ENCODE measurements at regions not wholly inside any gene's neighbourhood (a gene's known extent, or its start where the extent isn't known, plus 50 kb on each side); places are given as distances from the start of the nearest gene placed in this dataset.

GRCh38 chr10:60575105-60575504 lies 185.4 kb upstream of the ANK3 start:
- no peak for TF ChIP-seq POLR2A (IDR thresholded peaks at IDR 0.05; ENCODE audit: extremely low read depth, insufficient read length)
- no peak for TF ChIP-seq MYC (IDR thresholded peaks at IDR 0.05; ENCODE audit: low read depth, low read length)
- TF ChIP-seq, protein P1, sequence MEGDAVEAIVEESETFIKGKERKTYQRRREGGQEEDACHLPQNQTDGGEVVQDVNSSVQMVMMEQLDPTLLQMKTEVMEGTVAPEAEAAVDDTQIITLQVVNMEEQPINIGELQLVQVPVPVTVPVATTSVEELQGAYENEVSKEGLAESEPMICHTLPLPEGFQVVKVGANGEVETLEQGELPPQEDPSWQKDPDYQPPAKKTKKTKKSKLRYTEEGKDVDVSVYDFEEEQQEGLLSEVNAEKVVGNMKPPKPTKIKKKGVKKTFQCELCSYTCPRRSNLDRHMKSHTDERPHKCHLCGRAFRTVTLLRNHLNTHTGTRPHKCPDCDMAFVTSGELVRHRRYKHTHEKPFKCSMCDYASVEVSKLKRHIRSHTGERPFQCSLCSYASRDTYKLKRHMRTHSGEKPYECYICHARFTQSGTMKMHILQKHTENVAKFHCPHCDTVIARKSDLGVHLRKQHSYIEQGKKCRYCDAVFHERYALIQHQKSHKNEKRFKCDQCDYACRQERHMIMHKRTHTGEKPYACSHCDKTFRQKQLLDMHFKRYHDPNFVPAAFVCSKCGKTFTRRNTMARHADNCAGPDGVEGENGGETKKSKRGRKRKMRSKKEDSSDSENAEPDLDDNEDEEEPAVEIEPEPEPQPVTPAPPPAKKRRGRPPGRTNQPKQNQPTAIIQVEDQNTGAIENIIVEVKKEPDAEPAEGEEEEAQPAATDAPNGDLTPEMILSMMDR (IDR thresholded peaks at IDR 0.05; ENCODE audit: low read depth, low read length) = no peak
- TF ChIP-seq MAX (IDR thresholded peaks at IDR 0.05; ENCODE audit: low read depth, low read length) = no peak
- no peak for DNase-seq (ENCODE audit: low read depth)
- H3K4me3 ChIP-seq (ENCODE audit: low read depth, low read length) = no peak overlapping the region

- TF ChIP-seq, protein P1 (IDR thresholded peaks at IDR 0.05; ENCODE audit: low read depth, low read length) = no peak
- TF ChIP-seq MYC (IDR thresholded peaks at IDR 0.05; ENCODE audit: low read depth, low read length) = no peak
- TF ChIP-seq MAX (IDR thresholded peaks at IDR 0.05; ENCODE audit: low read depth, low read length) = no peak
- no peak for TF ChIP-seq POLR2A (IDR thresholded peaks at IDR 0.05; ENCODE audit: extremely low read depth, insufficient read length)
- no peak overlapping the region for H3K4me3 ChIP-seq (ENCODE audit: low read depth, low read length)
- DNase-seq (ENCODE audit: low read depth) = no peak
These were observed 184.7 kb upstream of the ANK3 start for GRCh38 chr10:60574388-60574787.

DNA sequence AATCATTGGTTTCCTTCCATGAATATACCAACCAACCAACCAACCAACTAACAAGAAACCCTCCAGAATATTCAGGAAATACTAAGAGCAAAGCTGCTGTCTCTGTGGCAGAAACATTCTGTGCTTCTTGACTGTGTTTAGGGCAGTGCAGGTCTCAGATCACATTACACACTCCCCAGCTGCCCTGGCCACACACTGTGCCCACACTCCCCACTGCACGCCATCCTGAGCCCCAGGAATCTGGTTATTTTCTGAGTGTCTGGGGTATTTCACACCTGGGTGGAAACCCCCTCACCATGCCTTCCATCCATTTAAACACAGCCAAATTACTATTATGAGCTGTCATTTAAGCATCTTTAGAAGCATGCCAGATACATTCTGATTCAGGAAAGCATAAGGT lies 183.7 kb upstream of the ANK3 start:
- TF ChIP-seq MYC (IDR thresholded peaks at IDR 0.05; ENCODE audit: low read depth, low read length) = no peak
- no peak for TF ChIP-seq MAX (IDR thresholded peaks at IDR 0.05; ENCODE audit: low read depth, low read length)
- TF ChIP-seq, protein P1 (IDR thresholded peaks at IDR 0.05; ENCODE audit: low read depth, low read length) = no peak
- TF ChIP-seq POLR2A (IDR thresholded peaks at IDR 0.05; ENCODE audit: extremely low read depth, insufficient read length) = no peak

GRCh38 chr10:60572511-60573194 lies 183.0 kb upstream of the ANK3 start:
- TF ChIP-seq POLR2A (IDR thresholded peaks at IDR 0.05; ENCODE audit: extremely low read depth, insufficient read length) (no peak), MAX (IDR thresholded peaks at IDR 0.05; ENCODE audit: low read depth, low read length) (no peak), MYC (IDR thresholded peaks at IDR 0.05; ENCODE audit: low read depth, low read length) (no peak)
- TF ChIP-seq, protein P1 (IDR thresholded peaks at IDR 0.05; ENCODE audit: low read depth, low read length) = no peak
- no peak overlapping the region for H3K4me3 ChIP-seq (ENCODE audit: low read depth, low read length)
- DNase-seq (ENCODE audit: low read depth) = no peak

More for the DNA sequence above, 183.7 kb upstream of the ANK3 start:
- no peak overlapping the region for H3K4me3 ChIP-seq (ENCODE audit: low read depth, low read length)
- no peak for DNase-seq (ENCODE audit: low read depth)

GRCh38 chr10:60570896-60571295 lies 181.2 kb upstream of the ANK3 start:
- DNase-seq (ENCODE audit: low read depth) = no peak
- TF ChIP-seq MAX (IDR thresholded peaks at IDR 0.05; ENCODE audit: low read depth, low read length) (no peak), POLR2A (IDR thresholded peaks at IDR 0.05; ENCODE audit: extremely low read depth, insufficient read length) (no peak), MYC (IDR thresholded peaks at IDR 0.05; ENCODE audit: low read depth, low read length) (no peak)
- TF ChIP-seq, protein P1 (IDR thresholded peaks at IDR 0.05; ENCODE audit: low read depth, low read length) = no peak
- H3K4me3 ChIP-seq (ENCODE audit: low read depth, low read length) = no peak overlapping the region

All from NB4 (cell line).